ENCODE measurements at regions not wholly inside any gene's neighbourhood (a gene's known extent, or its start where the extent isn't known, plus 50 kb on each side); places are given as distances from the start of the nearest gene placed in this dataset.

GRCh38 chr3:6680119-6680806 lies 180.7 kb upstream of the GRM7 start (continued):
- TF ChIP-seq AFF4 (CRISPR knock-in tag; IDR thresholded peaks at IDR 0.05), result no peak
- TF ChIP-seq PAX8 (CRISPR knock-in tag; IDR thresholded peaks at IDR 0.05; ENCODE audit: borderline replicate concordance), result no peak
- no peak for TF ChIP-seq TEAD3 (CRISPR knock-in tag; optimal IDR thresholded peaks at IDR 0.05; ENCODE audit: borderline replicate concordance)
- no peak for TF ChIP-seq ZNF17 (CRISPR knock-in tag; IDR thresholded peaks at IDR 0.05)

- 1% methylated on average over 3 of the region's 3 CpGs for WGBS (ENCODE audit: low lambda C conversion rate)
- Histone ChIP-seq H4K20me1 (ENCODE audit: insufficient read depth, low read length) (no peaks in the 10 kb centered on the region), H3K36me3 (replicated peaks in 1 of 2; ENCODE audit: control insufficient read depth in 1 of 2, insufficient read depth in 2 of 2, low read length in 2 of 2) (no peaks in the 10 kb centered on the region), H3K4me1 (ENCODE audit: insufficient read depth, low read length) (no peaks in the 10 kb centered on the region), H3K9ac (ENCODE audit: insufficient read depth, low read depth, low read length) (no peak overlapping the region), H3K4me3 (replicated peaks in 1 of 3; ENCODE audit: insufficient read depth in 1 of 3, low read depth in 2 of 3, low read length in 3 of 3) (no peak overlapping the region), H3K9me3 (ENCODE audit: low read length) (peaks cover 85% of the 10 kb centered on the region), H3K4me2 (ENCODE audit: low read depth, low read length) (no peak overlapping the region), H2AFZ (ENCODE audit: low read length) (no peak overlapping the region), H3K27me3 (ENCODE audit: control insufficient read depth in 1 of 2, insufficient read depth in 2 of 2, low read length in 2 of 2) (no peaks in the 10 kb centered on the region), H3K79me2 (ENCODE audit: insufficient read depth, low read length) (no peaks in the 10 kb centered on the region), H3K27ac (ENCODE audit: extremely low read length, insufficient read depth, low read length) (no peak overlapping the region)
- ATAC-seq, result no peak
- CTCF ChIA-PET (ENCODE audit: low intra/inter-chr PET ratio, low total read pairs), result no interaction called here
- FAIRE-seq, result no peak
- no TSS peak for BruUV-seq (replicated peaks)
- intact Hi-C loops (cut with micrococcal nuclease; ENCODE audit: unreplicated experiment) (no loop called here), in situ Hi-C loops (cut with HindIII; ENCODE audit: extremely low pct_ligation_motif_present, low pct_unique_long_range_greater_than_20kb) (no loop called here)
- DNase-seq (ENCODE audit: low spot score), result no peak
- POLR2A ChIA-PET, result no interaction called here
- TF ChIP-seq THAP8 (CRISPR knock-in tag; IDR thresholded peaks at IDR 0.05; ENCODE audit: borderline replicate concordance) (no peak), ZNF615 (CRISPR knock-in tag; IDR thresholded peaks at IDR 0.05; ENCODE audit: borderline replicate concordance) (no peak), TBP (CRISPR knock-in tag; IDR thresholded peaks at IDR 0.05) (no peak), ZNF687 (CRISPR knock-in tag; IDR thresholded peaks at IDR 0.05) (no peak), ZNF160 (CRISPR knock-in tag; IDR thresholded peaks at IDR 0.05) (no peak), XBP1 (CRISPR knock-in tag; IDR thresholded peaks at IDR 0.05) (no peak)
Measured at GRCh38 chr3:6697285-6697684, 163.6 kb upstream of the GRM7 start.
